ENCODE measurements at regions not wholly inside any gene's neighbourhood (a gene's known extent, or its start where the extent isn't known, plus 50 kb on each side); places are given as distances from the start of the nearest gene placed in this dataset.

GRCh38 chr5:93337138-93337537, 243.9 kb downstream of the NR2F1-AS1 start:
- H3K27ac ChIP-seq (ENCODE audit: low read depth, low read length), result no peak overlapping the region
- no peaks in the 10 kb centered on the region for H3K4me1 ChIP-seq (ENCODE audit: insufficient read depth, low read length)
- no peaks in the 10 kb centered on the region for H3K36me3 ChIP-seq (ENCODE audit: insufficient read depth, low read length)
- no peaks in the 10 kb centered on the region for H3K9me3 ChIP-seq (ENCODE audit: insufficient read depth, low read depth, low read length)
- H3K9ac ChIP-seq (ENCODE audit: low read depth, low read length), result no peak overlapping the region
- H3K27me3 ChIP-seq (ENCODE audit: insufficient read depth, low read length), result no peaks in the 10 kb centered on the region
- no peak overlapping the region for H3K4me3 ChIP-seq (ENCODE audit: low read length)
- WGBS, result 89% methylated on average over 1 of the region's 2 CpGs

DNA sequence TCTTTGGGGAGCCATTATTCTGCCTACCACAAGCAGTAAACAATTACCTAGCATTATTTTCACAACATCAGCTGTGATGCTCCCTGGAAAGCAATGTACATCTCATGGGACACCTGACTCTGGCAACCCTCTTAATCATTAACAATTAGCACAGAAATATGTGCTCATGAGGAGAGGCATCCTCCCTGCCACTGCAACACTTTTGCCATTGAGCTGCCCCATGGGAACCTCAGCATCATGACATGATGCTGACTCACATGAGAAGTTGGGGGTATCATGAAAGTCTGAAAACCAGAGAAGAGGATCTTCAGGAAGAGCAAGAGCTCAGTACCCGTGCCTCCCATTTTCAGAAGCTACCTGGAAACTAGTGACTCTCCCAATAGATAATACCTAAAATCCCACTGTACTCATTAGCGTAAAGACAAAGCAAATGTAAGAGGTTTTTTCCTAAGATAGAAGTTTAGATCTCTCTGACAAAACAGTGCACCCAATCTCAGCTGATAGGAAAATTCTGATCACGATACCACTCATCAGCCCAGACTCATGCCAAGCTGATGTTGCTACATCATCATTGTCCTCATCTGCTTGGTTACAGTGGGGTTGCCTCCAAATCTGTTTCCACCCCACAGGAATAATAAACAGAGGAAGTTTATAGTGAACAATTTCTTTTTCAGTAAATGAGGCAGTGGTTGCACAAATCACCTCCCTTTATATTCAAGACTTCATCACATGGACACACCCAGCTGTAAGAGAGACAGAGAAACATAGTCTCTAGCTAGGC, 244.5 kb downstream of the NR2F1-AS1 start:
- Histone ChIP-seq H3K9ac (ENCODE audit: low read depth, low read length) (no peak overlapping the region), H3K27me3 (ENCODE audit: insufficient read depth, low read length) (no peaks in the 10 kb centered on the region), H3K4me1 (ENCODE audit: insufficient read depth, low read length) (no peaks in the 10 kb centered on the region), H3K4me3 (ENCODE audit: low read length) (no peak overlapping the region), H3K27ac (ENCODE audit: low read depth, low read length) (no peak overlapping the region), H3K9me3 (ENCODE audit: insufficient read depth, low read depth, low read length) (no peaks in the 10 kb centered on the region), H3K36me3 (ENCODE audit: insufficient read depth, low read length) (no peaks in the 10 kb centered on the region)
- 95% methylated on average over 3 of the region's 3 CpGs for WGBS

DNA sequence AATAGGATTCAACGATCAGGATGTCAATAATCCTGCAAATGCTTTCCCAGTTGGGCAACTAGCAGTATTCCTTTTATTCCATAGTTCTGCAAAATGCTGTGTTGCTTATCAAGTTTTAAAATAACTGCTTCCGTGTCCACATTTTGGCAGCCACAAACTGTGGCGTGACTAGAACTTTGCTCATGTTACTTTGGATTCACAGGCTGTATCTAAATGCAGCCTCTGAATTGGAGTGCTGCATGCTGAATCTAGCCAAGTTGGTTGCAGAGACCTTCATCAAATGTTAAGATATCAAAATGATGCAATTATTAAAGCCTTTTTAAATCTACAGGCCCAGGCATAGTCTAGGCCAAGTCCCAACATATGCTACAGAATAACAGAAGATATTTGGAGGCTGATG, 249.2 kb downstream of the NR2F1-AS1 start:
- Histone ChIP-seq H3K27me3 (ENCODE audit: insufficient read depth, low read length) (no peaks in the 10 kb centered on the region), H3K4me1 (ENCODE audit: insufficient read depth, low read length) (no peaks in the 10 kb centered on the region), H3K36me3 (ENCODE audit: insufficient read depth, low read length) (no peaks in the 10 kb centered on the region), H3K9me3 (ENCODE audit: insufficient read depth, low read depth, low read length) (no peaks in the 10 kb centered on the region), H3K9ac (ENCODE audit: low read depth, low read length) (no peak overlapping the region), H3K4me3 (ENCODE audit: low read length) (no peak overlapping the region), H3K27ac (ENCODE audit: low read depth, low read length) (no peak overlapping the region)
- 93% methylated on average over 3 of the region's 3 CpGs for WGBS

- Histone ChIP-seq H3K9me3 (ENCODE audit: insufficient read depth, low read depth, low read length) (no peaks in the 10 kb centered on the region), H3K4me3 (ENCODE audit: low read length) (no peak overlapping the region), H3K36me3 (ENCODE audit: insufficient read depth, low read length) (no peaks in the 10 kb centered on the region), H3K4me1 (ENCODE audit: insufficient read depth, low read length) (no peaks in the 10 kb centered on the region), H3K27ac (ENCODE audit: low read depth, low read length) (no peak overlapping the region), H3K9ac (ENCODE audit: low read depth, low read length) (no peak overlapping the region), H3K27me3 (ENCODE audit: insufficient read depth, low read length) (no peaks in the 10 kb centered on the region)
- WGBS, result no CpG with 5 or more reads among the region's 1 CpG
Observed at GRCh38 chr5:93331241-93331640, 249.8 kb downstream of the NR2F1-AS1 start.

DNA sequence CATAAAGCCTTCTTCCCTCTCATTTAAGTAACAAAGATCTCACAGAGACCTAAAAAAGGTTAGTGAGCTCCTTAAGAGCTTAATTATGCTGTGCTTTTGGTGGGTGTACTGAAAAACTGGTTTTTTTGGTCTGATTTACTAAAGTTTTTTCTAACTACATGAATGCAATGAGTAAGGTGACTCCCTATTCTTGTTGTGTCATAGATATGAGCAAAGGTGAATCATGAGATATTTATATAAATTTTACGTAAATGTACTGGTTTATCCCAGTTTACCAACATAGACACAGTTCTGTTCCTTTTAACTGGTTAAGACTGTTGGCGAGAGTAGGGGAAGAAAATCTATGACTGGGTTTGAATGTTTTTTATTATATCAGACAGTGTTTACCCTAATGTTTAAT, 250.5 kb downstream of the NR2F1-AS1 start:
- Histone ChIP-seq H3K27ac (ENCODE audit: low read depth, low read length) (no peak overlapping the region), H3K9ac (ENCODE audit: low read depth, low read length) (no peak overlapping the region), H3K4me3 (ENCODE audit: low read length) (no peak overlapping the region), H3K27me3 (ENCODE audit: insufficient read depth, low read length) (no peaks in the 10 kb centered on the region), H3K9me3 (ENCODE audit: insufficient read depth, low read depth, low read length) (no peaks in the 10 kb centered on the region), H3K36me3 (ENCODE audit: insufficient read depth, low read length) (no peaks in the 10 kb centered on the region), H3K4me1 (ENCODE audit: insufficient read depth, low read length) (no peaks in the 10 kb centered on the region)
- 50% methylated on average over 2 of the region's 2 CpGs for WGBS

- no peak overlapping the region for H3K27ac ChIP-seq (ENCODE audit: low read depth, low read length)
- no peaks in the 10 kb centered on the region for H3K4me1 ChIP-seq (ENCODE audit: insufficient read depth, low read length)
- no peaks in the 10 kb centered on the region for H3K9me3 ChIP-seq (ENCODE audit: insufficient read depth, low read depth, low read length)
- no peaks in the 10 kb centered on the region for H3K27me3 ChIP-seq (ENCODE audit: insufficient read depth, low read length)
- 86% methylated on average over 1 of the region's 1 CpG for WGBS
- H3K4me3 ChIP-seq (ENCODE audit: low read length), result no peak overlapping the region
- H3K36me3 ChIP-seq (ENCODE audit: insufficient read depth, low read length), result no peaks in the 10 kb centered on the region
- H3K9ac ChIP-seq (ENCODE audit: low read depth, low read length), result no peak overlapping the region
Observed at GRCh38 chr5:93329756-93330155, 251.3 kb downstream of the NR2F1-AS1 start.

DNA sequence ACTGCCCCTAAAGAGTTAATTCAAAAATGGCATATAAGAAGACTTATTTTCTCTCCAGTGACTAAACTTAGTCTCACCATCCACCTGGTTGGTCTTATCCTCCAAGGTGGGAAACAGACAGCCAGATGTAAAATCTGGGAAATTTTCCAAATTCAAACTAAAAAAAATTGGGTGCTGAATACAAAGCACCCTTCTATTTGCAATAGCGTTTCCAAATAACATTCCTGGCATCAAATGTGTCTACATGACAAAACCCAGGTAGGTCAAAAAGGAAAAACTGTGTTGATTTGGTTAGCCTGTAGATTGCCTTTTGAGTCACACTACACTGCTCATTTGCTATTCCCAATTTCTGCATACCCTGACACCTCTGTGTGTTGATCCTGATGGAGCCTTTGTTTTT, 252.2 kb downstream of the NR2F1-AS1 start:
- 91% methylated on average over 1 of the region's 1 CpG for WGBS
- no peak overlapping the region for H3K9ac ChIP-seq (ENCODE audit: low read depth, low read length)

GRCh38 chr5:93327605-93328004, 253.4 kb downstream of the NR2F1-AS1 start:
- no peaks in the 10 kb centered on the region for H3K9me3 ChIP-seq (ENCODE audit: insufficient read depth, low read depth, low read length)
- no peak overlapping the region for H3K27ac ChIP-seq (ENCODE audit: low read depth, low read length)
- no peak overlapping the region for H3K9ac ChIP-seq (ENCODE audit: low read depth, low read length)
- H3K4me3 ChIP-seq (ENCODE audit: low read length), result no peak overlapping the region
- H3K36me3 ChIP-seq (ENCODE audit: insufficient read depth, low read length), result no peaks in the 10 kb centered on the region
- H3K27me3 ChIP-seq (ENCODE audit: insufficient read depth, low read length), result no peaks in the 10 kb centered on the region
- WGBS, result 100% methylated on average over 1 of the region's 1 CpG
- peaks cover 4% of the 10 kb centered on the region; the same call in 1 of the 2 replicates for H3K4me1 ChIP-seq (ENCODE audit: insufficient read depth, low read length)

More for the DNA sequence above, 252.2 kb downstream of the NR2F1-AS1 start:
- Histone ChIP-seq H3K9me3 (ENCODE audit: insufficient read depth, low read depth, low read length) (no peaks in the 10 kb centered on the region), H3K27ac (ENCODE audit: low read depth, low read length) (no peak overlapping the region), H3K36me3 (ENCODE audit: insufficient read depth, low read length) (no peaks in the 10 kb centered on the region), H3K4me1 (ENCODE audit: insufficient read depth, low read length) (no peaks in the 10 kb centered on the region), H3K27me3 (ENCODE audit: insufficient read depth, low read length) (no peaks in the 10 kb centered on the region), H3K4me3 (ENCODE audit: low read length) (no peak overlapping the region)

GRCh38 chr5:93325946-93326345, 255.1 kb downstream of the NR2F1-AS1 start:
- Histone ChIP-seq H3K9ac (ENCODE audit: low read depth, low read length) (no peak overlapping the region), H3K4me3 (ENCODE audit: low read length) (no peak overlapping the region), H3K4me1 (ENCODE audit: insufficient read depth, low read length) (peaks cover 4% of the 10 kb centered on the region; the same call in 1 of the 2 replicates), H3K9me3 (ENCODE audit: insufficient read depth, low read depth, low read length) (no peaks in the 10 kb centered on the region), H3K27me3 (ENCODE audit: insufficient read depth, low read length) (no peaks in the 10 kb centered on the region), H3K36me3 (ENCODE audit: insufficient read depth, low read length) (no peaks in the 10 kb centered on the region), H3K27ac (ENCODE audit: low read depth, low read length) (no peak overlapping the region)
- 97% methylated on average over 9 of the region's 9 CpGs for WGBS

GRCh38 chr5:93322974-93323860, 257.8 kb downstream of the NR2F1-AS1 start:
- H3K27ac ChIP-seq (ENCODE audit: low read depth, low read length), result no peak overlapping the region
- no peaks in the 10 kb centered on the region for H3K9me3 ChIP-seq (ENCODE audit: insufficient read depth, low read depth, low read length)
- no peak overlapping the region for H3K4me3 ChIP-seq (ENCODE audit: low read length)
- 92% methylated on average over 8 of the region's 8 CpGs for WGBS
- no peaks in the 10 kb centered on the region for H3K36me3 ChIP-seq (ENCODE audit: insufficient read depth, low read length)
- peaks cover 4% of the 10 kb centered on the region; the same call in 1 of the 2 replicates for H3K4me1 ChIP-seq (ENCODE audit: insufficient read depth, low read length)
- H3K27me3 ChIP-seq (ENCODE audit: insufficient read depth, low read length), result no peaks in the 10 kb centered on the region
- H3K9ac ChIP-seq (ENCODE audit: low read depth, low read length), result no peak overlapping the region

DNA sequence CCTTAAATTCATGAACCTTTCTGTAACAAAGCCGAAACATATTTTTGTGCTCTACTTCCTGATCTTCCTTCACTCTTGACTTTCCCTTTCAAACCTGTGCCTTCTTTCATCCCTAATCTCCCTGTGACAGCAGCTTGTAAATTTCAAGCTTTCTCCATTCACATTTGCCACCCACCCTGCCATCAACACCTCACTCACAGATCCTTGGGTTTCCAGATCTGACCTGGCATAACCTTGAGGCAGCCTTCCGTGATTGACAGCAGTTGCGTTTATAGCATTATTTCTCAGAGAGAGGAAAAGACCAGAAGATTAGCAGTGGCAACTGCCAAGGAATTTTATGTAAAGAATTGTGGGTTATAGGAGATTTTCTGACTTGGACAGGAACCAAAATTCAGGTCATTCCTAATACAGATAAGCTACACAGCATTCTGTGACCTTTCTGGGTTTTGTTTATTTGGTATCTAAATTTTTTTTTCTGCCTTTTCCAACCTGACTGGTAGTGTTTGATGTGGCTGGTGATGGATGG, 260.0 kb downstream of the NR2F1-AS1 start:
- no peaks in the 10 kb centered on the region for H3K27me3 ChIP-seq (ENCODE audit: insufficient read depth, low read length)
- H3K27ac ChIP-seq (ENCODE audit: low read depth, low read length), result no peak overlapping the region
- no peak overlapping the region for H3K4me3 ChIP-seq (ENCODE audit: low read length)
- H3K9me3 ChIP-seq (ENCODE audit: insufficient read depth, low read depth, low read length), result no peaks in the 10 kb centered on the region
- H3K9ac ChIP-seq (ENCODE audit: low read depth, low read length), result no peak overlapping the region
- peaks cover 4% of the 10 kb centered on the region; the same call in 1 of the 2 replicates for H3K4me1 ChIP-seq (ENCODE audit: insufficient read depth, low read length)
- 80% methylated on average over 3 of the region's 3 CpGs for WGBS
- H3K36me3 ChIP-seq (ENCODE audit: insufficient read depth, low read length), result no peaks in the 10 kb centered on the region
